Neural cell (in vitro differentiated cells): ENCODE measurements at regions not wholly inside any gene's neighbourhood (a gene's known extent, or its start where the extent isn't known, plus 50 kb on each side); places are given as distances from the start of the nearest gene placed in this dataset.

ENCODE experiments used
- EZH2 ChIP-seq: fragments of 200-600, 300-800 bp; shearing (Covaris generic), sonication (generic); IDR thresholded peaks from 2 replicates; pipeline ENCODE4 v1.6.1; 2014; ENCODE audit warnings: antibody characterized with exemption, low read length, borderline replicate concordance, mild to moderate bottlenecking; ENCODE audit not compliant: insufficient read depth, poor library complexity, severe bottlenecking
- POLR2AphosphoS5 ChIP-seq: IDR thresholded peaks from 2 replicates; pipeline ENCODE4 v1.6.1; 2012
- SMC3 ChIP-seq: fragments of 450-650 bp; conservative IDR thresholded peaks from 2 replicates; pipeline ENCODE4 v1.6.1; 2014; ENCODE audit warnings: antibody characterized with exemption, mild to moderate bottlenecking, moderate library complexity; ENCODE audit not compliant: poor library complexity
- TF ChIP-seq, protein P1 (sequence below): IDR thresholded peaks from 2 replicates; pipeline ENCODE4 v1.6.1; 2012; ENCODE audit warnings: borderline replicate concordance
- TF ChIP-seq, protein P2 (sequence below): fragments of 450-650 bp; IDR thresholded peaks from 2 replicates; pipeline ENCODE4 v1.5.1; 2014; ENCODE audit warnings: antibody characterized with exemption, mild to moderate bottlenecking, moderate library complexity; ENCODE audit not compliant: poor library complexity, severe bottlenecking

DNA sequence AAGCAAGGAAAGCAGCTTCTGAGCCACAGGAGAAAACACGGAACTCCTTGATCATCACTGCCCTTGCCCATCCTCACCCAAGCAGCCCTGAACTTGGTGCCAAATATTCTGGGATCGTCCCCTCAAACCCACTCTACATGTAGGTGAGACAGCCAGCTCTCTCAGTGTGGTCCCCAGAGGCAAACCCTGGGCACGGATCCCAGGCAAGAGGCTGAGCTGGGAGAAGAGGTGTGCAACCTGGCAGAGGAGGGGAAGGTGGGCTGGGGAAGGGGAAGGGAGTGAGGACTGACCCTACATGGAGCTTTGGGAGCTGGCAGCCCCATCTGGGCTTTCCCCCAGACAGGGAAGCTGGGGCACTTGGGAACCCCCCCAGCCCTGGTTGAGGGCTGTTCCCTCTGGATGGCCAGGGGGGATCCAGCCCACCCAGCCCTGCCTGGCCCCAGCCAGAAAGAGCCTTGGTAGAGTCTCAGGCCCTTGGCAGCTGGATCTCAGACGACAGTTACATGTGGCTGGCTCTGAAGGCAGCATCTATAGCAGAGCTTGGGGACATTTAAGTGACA, 186.2 kb upstream of the CST7 start:
- TF ChIP-seq SMC3 (no peak), POLR2AphosphoS5 (no peak), EZH2 (no peak)
- TF ChIP-seq, protein P1, sequence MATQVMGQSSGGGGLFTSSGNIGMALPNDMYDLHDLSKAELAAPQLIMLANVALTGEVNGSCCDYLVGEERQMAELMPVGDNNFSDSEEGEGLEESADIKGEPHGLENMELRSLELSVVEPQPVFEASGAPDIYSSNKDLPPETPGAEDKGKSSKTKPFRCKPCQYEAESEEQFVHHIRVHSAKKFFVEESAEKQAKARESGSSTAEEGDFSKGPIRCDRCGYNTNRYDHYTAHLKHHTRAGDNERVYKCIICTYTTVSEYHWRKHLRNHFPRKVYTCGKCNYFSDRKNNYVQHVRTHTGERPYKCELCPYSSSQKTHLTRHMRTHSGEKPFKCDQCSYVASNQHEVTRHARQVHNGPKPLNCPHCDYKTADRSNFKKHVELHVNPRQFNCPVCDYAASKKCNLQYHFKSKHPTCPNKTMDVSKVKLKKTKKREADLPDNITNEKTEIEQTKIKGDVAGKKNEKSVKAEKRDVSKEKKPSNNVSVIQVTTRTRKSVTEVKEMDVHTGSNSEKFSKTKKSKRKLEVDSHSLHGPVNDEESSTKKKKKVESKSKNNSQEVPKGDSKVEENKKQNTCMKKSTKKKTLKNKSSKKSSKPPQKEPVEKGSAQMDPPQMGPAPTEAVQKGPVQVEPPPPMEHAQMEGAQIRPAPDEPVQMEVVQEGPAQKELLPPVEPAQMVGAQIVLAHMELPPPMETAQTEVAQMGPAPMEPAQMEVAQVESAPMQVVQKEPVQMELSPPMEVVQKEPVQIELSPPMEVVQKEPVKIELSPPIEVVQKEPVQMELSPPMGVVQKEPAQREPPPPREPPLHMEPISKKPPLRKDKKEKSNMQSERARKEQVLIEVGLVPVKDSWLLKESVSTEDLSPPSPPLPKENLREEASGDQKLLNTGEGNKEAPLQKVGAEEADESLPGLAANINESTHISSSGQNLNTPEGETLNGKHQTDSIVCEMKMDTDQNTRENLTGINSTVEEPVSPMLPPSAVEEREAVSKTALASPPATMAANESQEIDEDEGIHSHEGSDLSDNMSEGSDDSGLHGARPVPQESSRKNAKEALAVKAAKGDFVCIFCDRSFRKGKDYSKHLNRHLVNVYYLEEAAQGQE, result no peak
- TF ChIP-seq, protein P2, sequence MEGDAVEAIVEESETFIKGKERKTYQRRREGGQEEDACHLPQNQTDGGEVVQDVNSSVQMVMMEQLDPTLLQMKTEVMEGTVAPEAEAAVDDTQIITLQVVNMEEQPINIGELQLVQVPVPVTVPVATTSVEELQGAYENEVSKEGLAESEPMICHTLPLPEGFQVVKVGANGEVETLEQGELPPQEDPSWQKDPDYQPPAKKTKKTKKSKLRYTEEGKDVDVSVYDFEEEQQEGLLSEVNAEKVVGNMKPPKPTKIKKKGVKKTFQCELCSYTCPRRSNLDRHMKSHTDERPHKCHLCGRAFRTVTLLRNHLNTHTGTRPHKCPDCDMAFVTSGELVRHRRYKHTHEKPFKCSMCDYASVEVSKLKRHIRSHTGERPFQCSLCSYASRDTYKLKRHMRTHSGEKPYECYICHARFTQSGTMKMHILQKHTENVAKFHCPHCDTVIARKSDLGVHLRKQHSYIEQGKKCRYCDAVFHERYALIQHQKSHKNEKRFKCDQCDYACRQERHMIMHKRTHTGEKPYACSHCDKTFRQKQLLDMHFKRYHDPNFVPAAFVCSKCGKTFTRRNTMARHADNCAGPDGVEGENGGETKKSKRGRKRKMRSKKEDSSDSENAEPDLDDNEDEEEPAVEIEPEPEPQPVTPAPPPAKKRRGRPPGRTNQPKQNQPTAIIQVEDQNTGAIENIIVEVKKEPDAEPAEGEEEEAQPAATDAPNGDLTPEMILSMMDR, result no peak
